Activated B cell treated with CpG ODN at 0.5 μM for 24 hours (primary cell): ENCODE measurements at regions not wholly inside any gene's neighbourhood (a gene's known extent, or its start where the extent isn't known, plus 50 kb on each side); places are given as distances from the start of the nearest gene placed in this dataset.

Source experiments
- ATAC-seq: fragments of 200-7000 bp; cut with Tn5 transposase; one replicate; pipeline ENCODE4 v1.10.0; 2021; ENCODE audit warnings: low read depth, mild to moderate bottlenecking, moderate library complexity
- CTCF ChIA-PET: fragments of 350-600 bp; sonication (Branson Sonifier 250); formaldehyde crosslinking; loops from one replicate; lab custom pipeline; 2021; ENCODE audit warnings: antibody characterized with exemption; lab: Charles Lee
- POLR2A ChIA-PET: fragments of 350-600 bp; sonication (Branson Sonifier 250); formaldehyde crosslinking; loops from one replicate; lab custom pipeline; 2021; ENCODE audit warnings: antibody characterized with exemption; lab: Charles Lee
- DNase-seq: peaks from one replicate; pipeline ENCODE4 v3.0.0; 2022
- H3K27ac Mint-ChIP-seq: one replicate; pipeline ENCODE4 v1.8.0; 2020; ENCODE audit warnings: mixed read lengths
- H3K27me3 Mint-ChIP-seq: one replicate; pipeline ENCODE4 v1.8.0; 2021; ENCODE audit warnings: mixed read lengths
- H3K36me3 Mint-ChIP-seq: one replicate; pipeline ENCODE4 v1.8.0; 2021; ENCODE audit warnings: low read depth, mixed read lengths
- H3K4me1 Mint-ChIP-seq: one replicate; pipeline ENCODE4 v1.8.0; 2021; ENCODE audit warnings: mixed read lengths
- H3K4me3 Mint-ChIP-seq: one replicate; pipeline ENCODE4 v1.8.0; 2020; ENCODE audit warnings: mild to moderate bottlenecking, mixed read lengths
- H3K9me3 Mint-ChIP-seq: one replicate; pipeline ENCODE4 v1.8.0; 2020; ENCODE audit warnings: mixed read lengths
- intact Hi-C: fragments of 100-400 bp; cut with micrococcal nuclease; formaldehyde crosslinking; loops from one replicate; pipeline ENCODE4 v1.15.1; 2024
- TF ChIP-seq, protein P1 (sequence below): fragments of 200-600 bp; IDR thresholded peaks from one replicate; pipeline ENCODE4 v1.8.0; 2022; ENCODE audit warnings: antibody characterized with exemption, mild to moderate bottlenecking

DNA sequence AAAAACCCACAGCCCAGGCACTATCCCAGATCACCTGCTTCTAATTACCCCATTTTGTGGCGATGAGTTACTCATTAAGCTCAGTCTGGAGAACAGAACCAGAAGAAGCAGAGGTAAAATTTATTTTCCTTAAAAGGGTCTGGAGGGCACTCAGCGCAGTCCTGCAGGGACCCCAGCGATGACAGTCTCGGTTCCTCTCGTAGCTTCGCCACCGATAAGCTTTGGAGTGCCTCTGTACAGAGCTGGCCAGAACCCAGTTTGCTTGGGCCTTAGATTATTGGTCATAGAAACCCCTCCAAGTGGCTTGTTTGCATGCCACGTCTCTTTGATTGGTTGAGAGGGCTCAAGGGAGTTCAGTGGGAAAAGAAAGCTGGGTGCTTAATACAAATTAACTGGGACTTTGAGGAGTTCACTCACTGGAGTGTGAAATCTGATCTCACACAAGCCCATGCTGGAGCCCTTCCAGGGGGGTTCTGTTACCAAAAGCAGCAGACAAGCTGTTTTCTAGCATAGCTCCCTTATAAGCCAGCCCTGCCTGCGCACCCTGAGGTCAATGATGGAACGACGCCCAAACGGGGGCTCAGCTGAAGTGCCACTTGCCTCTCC is 158.5 kb upstream of the ARID1B start:
- POLR2A ChIA-PET = interaction anchor here (0.5 kb wide), 1 partner anchor 68 kb away, joined by 3 read pairs; no protein-coding TSS in a partner anchor
- CTCF ChIA-PET = interaction anchor here (0.5 kb wide), 1 partner anchor 274 kb away, joined by 3 read pairs; no protein-coding TSS in a partner anchor
- no peaks in the 10 kb centered on the region for H3K27me3 Mint-ChIP-seq
- TF ChIP-seq, protein P1, sequence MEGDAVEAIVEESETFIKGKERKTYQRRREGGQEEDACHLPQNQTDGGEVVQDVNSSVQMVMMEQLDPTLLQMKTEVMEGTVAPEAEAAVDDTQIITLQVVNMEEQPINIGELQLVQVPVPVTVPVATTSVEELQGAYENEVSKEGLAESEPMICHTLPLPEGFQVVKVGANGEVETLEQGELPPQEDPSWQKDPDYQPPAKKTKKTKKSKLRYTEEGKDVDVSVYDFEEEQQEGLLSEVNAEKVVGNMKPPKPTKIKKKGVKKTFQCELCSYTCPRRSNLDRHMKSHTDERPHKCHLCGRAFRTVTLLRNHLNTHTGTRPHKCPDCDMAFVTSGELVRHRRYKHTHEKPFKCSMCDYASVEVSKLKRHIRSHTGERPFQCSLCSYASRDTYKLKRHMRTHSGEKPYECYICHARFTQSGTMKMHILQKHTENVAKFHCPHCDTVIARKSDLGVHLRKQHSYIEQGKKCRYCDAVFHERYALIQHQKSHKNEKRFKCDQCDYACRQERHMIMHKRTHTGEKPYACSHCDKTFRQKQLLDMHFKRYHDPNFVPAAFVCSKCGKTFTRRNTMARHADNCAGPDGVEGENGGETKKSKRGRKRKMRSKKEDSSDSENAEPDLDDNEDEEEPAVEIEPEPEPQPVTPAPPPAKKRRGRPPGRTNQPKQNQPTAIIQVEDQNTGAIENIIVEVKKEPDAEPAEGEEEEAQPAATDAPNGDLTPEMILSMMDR = no peak
- intact Hi-C loops = no loop called here
- H3K4me3 Mint-ChIP-seq = no peak overlapping the region
- ATAC-seq = no peak
- H3K4me1 Mint-ChIP-seq = peaks cover 17% of the 10 kb centered on the region
- H3K9me3 Mint-ChIP-seq = peaks cover 9% of the 10 kb centered on the region
- no peak for DNase-seq
- H3K36me3 Mint-ChIP-seq = no peaks in the 10 kb centered on the region
- H3K27ac Mint-ChIP-seq = no peak overlapping the region

DNA sequence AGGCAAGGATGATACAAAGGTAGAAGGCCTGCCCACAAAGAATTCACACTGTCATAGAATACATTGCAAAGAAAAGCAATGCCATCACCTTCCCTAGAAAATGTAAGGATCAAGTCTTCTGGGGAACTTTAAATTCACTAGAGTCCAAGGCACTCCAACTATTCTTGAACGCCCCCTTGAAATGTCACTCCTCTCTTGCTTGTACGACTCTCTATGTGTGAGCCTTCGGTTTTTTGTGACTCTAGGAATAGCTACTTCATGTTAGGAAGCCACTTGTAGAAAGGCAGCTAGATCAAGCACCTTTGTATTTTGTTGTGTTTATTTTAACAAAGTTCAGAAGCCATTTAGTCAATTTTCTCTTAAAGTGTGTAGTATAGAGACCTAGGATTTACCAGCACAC is 159.2 kb upstream of the ARID1B start:
- no peak for DNase-seq
- TF ChIP-seq, protein P1 = no peak
- intact Hi-C loops = no loop called here
- ChIA-PET CTCF (no interaction called here), POLR2A (interaction anchor here (0.5 kb wide), 1 partner anchor 69 kb away, joined by 3 read pairs; no protein-coding TSS in a partner anchor)
- no peak for ATAC-seq
- Mint-ChIP-seq H3K4me3 (no peak overlapping the region), H3K4me1 (peaks cover 17% of the 10 kb centered on the region), H3K27ac (no peak overlapping the region), H3K27me3 (no peaks in the 10 kb centered on the region), H3K9me3 (peaks cover 14% of the 10 kb centered on the region), H3K36me3 (peaks cover 4% of the 10 kb centered on the region)

DNA sequence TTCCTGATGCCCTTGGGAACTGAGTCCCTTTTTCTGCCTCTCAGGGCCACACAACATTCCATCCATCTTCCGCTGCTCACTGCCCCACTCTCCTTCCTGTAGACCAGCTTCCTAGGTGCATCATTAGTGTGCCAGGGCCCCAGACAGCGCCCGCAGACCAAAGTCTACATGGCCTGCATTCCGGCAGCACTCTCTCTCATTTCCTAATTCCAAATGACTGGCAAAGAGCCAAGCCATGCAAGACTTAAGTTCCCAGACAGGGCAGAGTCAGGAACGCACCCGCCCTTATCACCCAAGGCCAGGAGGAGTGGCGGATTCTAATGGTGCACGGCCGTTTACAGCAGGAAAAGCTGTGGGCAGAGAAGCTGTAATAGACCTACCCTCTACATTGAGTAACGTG is 159.8 kb upstream of the ARID1B start:
- POLR2A ChIA-PET = no interaction called here
- DNase-seq (no peak), ATAC-seq (no peak)
- peaks cover 19% of the 10 kb centered on the region for H3K9me3 Mint-ChIP-seq
- TF ChIP-seq, protein P1 = no peak
- peaks cover 6% of the 10 kb centered on the region for H3K36me3 Mint-ChIP-seq
- H3K4me1 Mint-ChIP-seq = peaks cover 17% of the 10 kb centered on the region
- CTCF ChIA-PET = no interaction called here
- no peak overlapping the region for H3K4me3 Mint-ChIP-seq
- H3K27me3 Mint-ChIP-seq = no peaks in the 10 kb centered on the region
- intact Hi-C loops = no loop called here
- no peak overlapping the region for H3K27ac Mint-ChIP-seq

DNA sequence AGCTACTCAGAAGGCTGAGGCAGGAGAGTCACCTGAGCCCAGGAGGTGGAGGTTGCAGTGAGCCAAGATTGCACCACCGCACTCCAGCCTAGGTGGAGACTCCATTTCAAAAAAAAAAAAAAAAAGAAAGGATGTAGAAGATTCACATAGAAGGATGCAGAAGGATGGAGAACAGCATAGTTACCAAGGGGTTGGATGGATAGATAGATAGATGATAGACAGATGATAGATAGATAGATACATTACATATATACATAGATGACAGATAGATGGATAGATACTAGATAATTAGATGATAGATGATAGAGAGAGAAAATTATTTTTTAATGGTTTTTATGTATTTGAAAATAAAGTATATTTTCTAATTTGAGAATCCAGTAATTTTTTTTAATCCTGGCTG is 160.7 kb upstream of the ARID1B start:
- no peak overlapping the region for H3K27ac Mint-ChIP-seq
- DNase-seq = no peak
- no peak overlapping the region for H3K4me3 Mint-ChIP-seq
- POLR2A ChIA-PET = no interaction called here
- peaks cover 6% of the 10 kb centered on the region for H3K36me3 Mint-ChIP-seq
- H3K27me3 Mint-ChIP-seq = no peaks in the 10 kb centered on the region
- CTCF ChIA-PET = no interaction called here
- ATAC-seq = no peak
- intact Hi-C loops = no loop called here
- H3K9me3 Mint-ChIP-seq = peaks cover 26% of the 10 kb centered on the region
- TF ChIP-seq, protein P1 = no peak
- peaks cover 17% of the 10 kb centered on the region for H3K4me1 Mint-ChIP-seq

DNA sequence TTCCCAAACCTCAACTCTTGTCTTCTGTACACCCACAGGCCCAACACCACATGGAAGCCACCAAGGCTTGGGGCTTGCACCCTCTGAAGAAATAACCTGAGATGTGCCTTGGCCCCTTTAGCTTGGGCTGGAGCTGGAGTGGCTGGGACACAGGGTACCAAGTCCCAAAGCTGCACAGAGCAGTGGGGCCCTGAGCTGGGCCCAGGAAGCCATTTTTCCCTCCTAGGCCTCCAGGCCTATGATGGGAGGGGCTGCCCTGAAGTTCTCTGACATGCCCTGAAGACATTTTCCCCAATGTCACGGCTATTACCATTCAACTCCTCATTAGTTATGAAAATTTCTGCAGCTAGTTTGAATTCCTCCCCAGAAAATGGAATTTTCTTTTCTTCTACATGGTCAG is 163.2 kb upstream of the ARID1B start:
- ATAC-seq = no peak
- Mint-ChIP-seq H3K4me1 (no peaks in the 10 kb centered on the region), H3K36me3 (peaks cover 6% of the 10 kb centered on the region), H3K9me3 (peaks cover 26% of the 10 kb centered on the region), H3K27ac (no peak overlapping the region), H3K4me3 (no peak overlapping the region), H3K27me3 (no peaks in the 10 kb centered on the region)
- CTCF ChIA-PET = no interaction called here
- no peak for DNase-seq
- TF ChIP-seq, protein P1 = no peak
- intact Hi-C loops = no loop called here
- POLR2A ChIA-PET = no interaction called here
